ENCODE measurements at regions not wholly inside any gene's neighbourhood (a gene's known extent, or its start where the extent isn't known, plus 50 kb on each side); places are given as distances from the start of the nearest gene placed in this dataset.

DNA sequence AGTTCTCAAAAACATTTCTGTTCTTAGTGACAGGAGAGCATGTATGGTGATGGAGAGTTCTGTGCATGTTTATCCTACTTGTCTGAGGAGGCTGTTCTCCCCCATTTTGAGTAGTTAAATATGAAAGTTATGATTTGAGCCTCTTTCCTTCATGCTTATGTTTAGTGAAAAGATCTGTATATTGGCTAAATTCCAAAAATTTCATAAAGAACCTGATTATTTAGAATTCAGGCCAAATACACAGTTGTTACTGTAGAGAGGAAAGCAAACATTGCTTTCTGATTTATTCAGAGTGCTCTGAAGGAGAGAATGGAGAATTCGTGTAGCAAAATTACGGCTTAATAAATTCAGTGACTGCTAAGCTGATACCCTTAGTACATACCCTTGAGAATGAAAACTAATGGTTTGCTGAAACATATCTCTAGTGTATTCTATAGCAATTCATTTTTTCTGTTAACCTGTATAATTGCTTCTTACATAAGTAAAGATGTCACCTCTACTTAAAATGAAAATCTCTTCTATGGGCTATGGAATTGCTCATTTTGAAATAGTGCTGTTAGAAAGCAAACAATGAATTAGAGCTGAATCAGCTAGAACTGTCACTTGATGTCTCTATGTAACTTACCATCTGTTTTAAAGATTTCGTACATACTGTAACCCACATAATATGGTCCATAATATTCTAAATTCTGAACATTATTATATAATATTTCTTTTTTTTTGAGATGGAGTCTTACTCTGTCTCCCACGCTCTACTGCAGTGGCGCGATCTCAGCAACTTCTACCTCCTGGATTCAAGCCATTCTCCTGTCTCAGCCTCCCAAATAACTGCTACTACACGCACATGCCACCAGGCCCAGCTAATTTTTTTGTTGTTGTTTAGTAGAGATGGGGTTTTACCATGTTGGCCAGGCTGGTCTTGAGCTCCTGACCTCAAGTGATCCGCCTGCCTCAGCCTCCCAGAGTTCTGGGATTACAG lies 417.0 kb upstream of the RGS6 start:
- Histone ChIP-seq H2BK15ac (ENCODE audit: low read depth, low read length) (no peak overlapping the region), H2BK20ac (ENCODE audit: low read depth, low read length) (no peak overlapping the region), H4K20me1 (ENCODE audit: insufficient read depth, low read length) (no peaks in the 10 kb centered on the region; the same call in 1 of the 2 replicates), H2AK5ac (ENCODE audit: low read depth, low read length) (no peak overlapping the region; the same call in 1 of the 2 replicates), H3K4ac (ENCODE audit: low read depth, low read length) (no peak overlapping the region), H4K8ac (ENCODE audit: low read depth in 2 of 2, low read length in 2 of 2) (no peak overlapping the region; a peak in 1 of 4 replicates), H3K4me3 (ENCODE audit: insufficient read depth, low read depth, low read length) (no peak overlapping the region), H3K18ac (ENCODE audit: low read depth, low read length) (no peak overlapping the region), H2AK9ac (replicated peaks; ENCODE audit: low read depth, low read length, poor library complexity) (no peak overlapping the region), H2BK5ac (ENCODE audit: low read depth, low read length, poor library complexity, severe bottlenecking) (no peak overlapping the region), H3K36me3 (ENCODE audit: control insufficient read depth, insufficient read depth, low read length) (peaks cover 8% of the 10 kb centered on the region), H4K91ac (ENCODE audit: insufficient read depth, low read depth, low read length) (no peak overlapping the region), H3K4me2 (ENCODE audit: low read depth, low read length) (no peak overlapping the region), H3K4me1 (ENCODE audit: control insufficient read depth, insufficient read depth, low read length) (no peaks in the 10 kb centered on the region), H2BK120ac (ENCODE audit: low read depth, low read length) (no peak overlapping the region), H3K9me3 (ENCODE audit: control insufficient read depth, insufficient read depth, low read length) (no peaks in the 10 kb centered on the region), H3K56ac (ENCODE audit: extremely low read depth, insufficient read depth, low read length) (no peak overlapping the region), H3K9ac (ENCODE audit: low read depth, low read length) (no peak overlapping the region), H3K79me1 (ENCODE audit: low read depth in 1 of 2, low read length in 2 of 2) (peaks cover 27 to 37% of the 10 kb centered on the region in 2 experiments), H3K14ac (replicated peaks; ENCODE audit: low read depth, low read length) (no peak overlapping the region), H3K27me3 (ENCODE audit: control insufficient read depth, insufficient read depth, low read length) (no peaks in the 10 kb centered on the region), H3K27ac (ENCODE audit: insufficient read depth, low read length) (no peak overlapping the region), H3K23ac (ENCODE audit: low read depth, low read length) (no peak overlapping the region), H3K9me1 (ENCODE audit: insufficient read depth, low read length) (peaks cover 4% of the 10 kb centered on the region; the same call in 1 of the 2 replicates), H4K5ac (ENCODE audit: low read depth, low read length) (no peak overlapping the region), H2AFZ (replicated peaks; ENCODE audit: low read length, poor library complexity) (no peak overlapping the region)
- no TSS peak for BruUV-seq (replicated peaks)
- ATAC-seq (ENCODE audit: low read depth), result no peak
- no peak for DNase-seq
- TF ChIP-seq MAFK (IDR thresholded peaks at IDR 0.05; ENCODE audit: low read depth, low read length) (0 out of 2 replicates have a peak, but pooled peaks have one; percentile 24), MXI1 (IDR thresholded peaks at IDR 0.05; ENCODE audit: borderline replicate concordance, low read depth, low read length) (no peak)
- dilution Hi-C loops (cut with HindIII; ENCODE audit: low sequenced_read_pairs, unreplicated experiment), result no loop called here
- ChIA-PET CTCF (no interaction called here), POLR2A (ENCODE audit: unreplicated experiment) (no interaction called here)
- intact Hi-C loops (cut with micrococcal nuclease), result loop anchor here (2.0 kb wide), 1 partner anchor 28 kb away; no protein-coding TSS in a partner anchor
- no CpG with 5 or more reads among the region's 8 CpGs for WGBS, 2 experiments (ENCODE audit: extremely low coverage in 2 of 2, insufficient read length in 1 of 2)
- in situ Hi-C loops (cut with MboI; ENCODE audit: low sequenced_read_pairs), result no loop called here
